ENCODE measurements at regions not wholly inside any gene's neighbourhood (a gene's known extent, or its start where the extent isn't known, plus 50 kb on each side); places are given as distances from the start of the nearest gene placed in this dataset.

GRCh38 chr7:148950806-148951205 is 66.7 kb upstream of the EZH2 start:
- DNase-seq = no peak

- no peak for DNase-seq
These were observed 61.1 kb upstream of the EZH2 start for GRCh38 chr7:148944935-148945934.

- DNase-seq = peak; percentile 51 to 54
These were observed 57.6 kb upstream of the EZH2 start for GRCh38 chr7:148941598-148942275.

DNA sequence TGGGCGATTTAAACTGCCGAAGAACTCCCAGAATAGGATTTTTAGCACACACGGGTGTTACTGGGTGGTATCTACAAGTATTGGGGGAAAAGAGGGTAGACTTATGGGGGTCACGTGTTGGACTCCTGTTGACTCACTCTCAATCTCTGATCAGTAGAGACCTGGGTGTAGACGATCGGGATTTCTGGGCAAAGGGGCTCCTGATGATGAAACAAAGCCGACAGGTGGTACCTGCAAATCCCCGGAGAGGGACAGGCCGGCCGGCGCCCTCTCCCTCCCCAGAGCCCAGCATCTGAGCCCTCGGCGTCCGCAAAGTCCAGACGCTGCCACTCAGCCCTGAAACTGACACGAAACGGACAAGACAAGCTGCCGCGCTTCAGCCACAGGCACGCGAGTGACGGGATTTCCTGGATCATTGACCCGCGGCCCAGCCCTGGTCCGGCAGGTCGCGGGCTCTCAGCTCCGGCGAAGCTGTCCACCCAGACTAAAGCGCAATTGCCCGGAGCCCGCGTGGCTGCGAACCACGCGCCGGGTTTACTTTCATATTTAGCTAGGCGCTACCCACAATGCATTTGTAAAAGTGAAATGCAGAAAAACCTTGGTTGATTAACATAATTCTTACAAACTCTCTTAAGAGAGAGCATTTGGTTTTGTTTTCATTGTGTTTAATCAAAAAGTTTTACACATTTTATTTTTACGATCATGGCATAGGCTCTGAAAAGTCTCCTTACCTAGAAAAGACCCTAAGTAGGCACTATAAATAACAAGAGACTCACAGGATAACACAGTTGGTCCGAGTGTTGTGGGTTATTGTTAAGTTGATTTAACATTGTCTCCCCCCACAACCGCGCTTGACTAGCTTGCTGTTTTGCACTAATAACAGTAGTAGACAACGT is 56.9 kb upstream of the EZH2 start:
- peak; percentile 53 to 58 for DNase-seq

GRCh38 chr7:148939128-148939755 is 55.2 kb upstream of the EZH2 start:
- no peak for DNase-seq

DNA sequence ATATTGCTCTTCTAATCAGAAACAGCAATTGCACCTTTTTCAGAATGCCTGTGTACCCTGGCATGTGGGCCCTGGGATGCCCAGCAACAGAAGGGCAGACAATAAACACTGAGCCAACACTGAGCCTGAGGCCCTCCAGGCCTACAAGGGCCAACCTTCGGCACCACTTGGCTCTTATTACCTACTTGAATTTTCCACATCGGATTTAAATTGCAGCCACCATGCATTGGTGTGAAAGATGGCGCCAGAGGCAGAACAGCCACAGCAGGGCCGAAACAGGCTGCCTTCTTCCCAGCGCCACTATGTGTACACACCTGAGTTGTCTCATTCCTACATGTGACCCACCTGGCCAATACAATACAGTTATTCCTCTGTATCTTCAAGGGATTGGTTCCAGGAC is 51.4 kb upstream of the EZH2 start:
- no peak for DNase-seq
